ENCODE measurements at regions not wholly inside any gene's neighbourhood (a gene's known extent, or its start where the extent isn't known, plus 50 kb on each side); places are given as distances from the start of the nearest gene placed in this dataset.
"Not testable (repeated sequence)": the region's sequence is repeated elsewhere in the genome, so short reads cannot be mapped to it uniquely, and the experiment has no call there.

- no peak for DNase-seq (ENCODE audit: low read depth in 2 of 2)
- H3K4me3 ChIP-seq (replicated peaks in 1 of 2; ENCODE audit: low read depth in 2 of 2, low read length in 2 of 2): no peak overlapping the region
- TF ChIP-seq CTCF (IDR thresholded peaks at IDR 0.05; ENCODE audit: low read depth, low read length): no peak
Measured at GRCh38 chr19:28359431-28360414, 853.2 kb downstream of the UQCRFS1 start.

GRCh38 chr19:28358633-28359032 is 854.3 kb downstream of the UQCRFS1 start:
- no peak overlapping the region for H3K4me3 ChIP-seq (replicated peaks in 1 of 2; ENCODE audit: low read depth in 2 of 2, low read length in 2 of 2)
- no peak for TF ChIP-seq CTCF (IDR thresholded peaks at IDR 0.05; ENCODE audit: low read depth, low read length)
- no peak for DNase-seq (ENCODE audit: low read depth in 2 of 2)

- TF ChIP-seq CTCF (IDR thresholded peaks at IDR 0.05; ENCODE audit: low read depth, low read length): no peak
- peak in 1 of 2 donors; percentile 11 for DNase-seq (ENCODE audit: low read depth in 2 of 2)
- no peak overlapping the region for H3K4me3 ChIP-seq (replicated peaks in 1 of 2; ENCODE audit: low read depth in 2 of 2, low read length in 2 of 2)
Measured at GRCh38 chr19:28351761-28352160, 861.2 kb downstream of the UQCRFS1 start.

GRCh38 chr19:28351321-28351720 is 861.6 kb downstream of the UQCRFS1 start:
- not testable (repeated sequence) for DNase-seq (ENCODE audit: low read depth in 2 of 2)

GRCh38 chr19:28350673-28351072 is 862.3 kb downstream of the UQCRFS1 start:
- H3K4me3 ChIP-seq (replicated peaks in 1 of 2; ENCODE audit: low read depth in 2 of 2, low read length in 2 of 2): no peak overlapping the region
- DNase-seq (ENCODE audit: low read depth in 2 of 2): no peak
- no peak for TF ChIP-seq CTCF (IDR thresholded peaks at IDR 0.05; ENCODE audit: low read depth, low read length)

More at GRCh38 chr19:28351321-28351720, 861.6 kb downstream of the UQCRFS1 start:
- H3K4me3 ChIP-seq (replicated peaks in 1 of 2; ENCODE audit: low read depth in 2 of 2, low read length in 2 of 2): not testable (repeated sequence)

GRCh38 chr19:28350037-28350436 is 862.9 kb downstream of the UQCRFS1 start:
- TF ChIP-seq CTCF (IDR thresholded peaks at IDR 0.05; ENCODE audit: low read depth, low read length): no peak
- no peak overlapping the region for H3K4me3 ChIP-seq (replicated peaks in 1 of 2; ENCODE audit: low read depth in 2 of 2, low read length in 2 of 2)
- DNase-seq (ENCODE audit: low read depth in 2 of 2): no peak

GRCh38 chr19:28349604-28350003 is 863.3 kb downstream of the UQCRFS1 start:
- no peak for TF ChIP-seq CTCF (IDR thresholded peaks at IDR 0.05; ENCODE audit: low read depth, low read length)
- DNase-seq (ENCODE audit: low read depth in 2 of 2): no peak
- no peak overlapping the region for H3K4me3 ChIP-seq (replicated peaks in 1 of 2; ENCODE audit: low read depth in 2 of 2, low read length in 2 of 2)

Measured in cardiac fibroblast (primary cell).